GM23338 (cell line): ENCODE measurements at regions not wholly inside any gene's neighbourhood (a gene's known extent, or its start where the extent isn't known, plus 50 kb on each side); places are given as distances from the start of the nearest gene placed in this dataset.

Experiments used
- CREB1 ChIP-seq: fragments of 250-450 bp; sonication (Bioruptor Pico); IDR thresholded peaks from 2 replicates; pipeline ENCODE4 v1.5.0; 2020; ENCODE audit warnings: low read depth, mild to moderate bottlenecking, moderate library complexity
- ETS1 ChIP-seq: IDR thresholded peaks from 2 replicates; pipeline ENCODE4 v1.6.1; 2016; ENCODE audit warnings: antibody characterized with exemption
- EZH2 ChIP-seq: fragments of 200-600 bp; sonication (generic); IDR thresholded peaks from one replicate; pipeline ENCODE4 v1.8.0; 2017; ENCODE audit warnings: antibody characterized with exemption, mild to moderate bottlenecking, low read depth; ENCODE audit not compliant: unreplicated experiment
- NANOG ChIP-seq: IDR thresholded peaks from 2 replicates; pipeline ENCODE4 v1.6.1; 2016; ENCODE audit warnings: antibody characterized with exemption, borderline replicate concordance
- POLR2AphosphoS5 ChIP-seq: IDR thresholded peaks from 2 replicates; pipeline ENCODE4 v1.6.1; 2016; ENCODE audit warnings: antibody characterized with exemption, low read depth
- REST ChIP-seq: IDR thresholded peaks from one replicate; pipeline ENCODE4 v1.6.1; 2018; ENCODE audit warnings: antibody characterized with exemption; ENCODE audit not compliant: unreplicated experiment
- ZNF114 ChIP-seq: fragments of 250-450 bp; sonication (Bioruptor Pico); IDR thresholded peaks from 2 replicates; pipeline ENCODE4 v1.5.0; 2020; ENCODE audit warnings: mild to moderate bottlenecking, moderate library complexity
- ZNF331 ChIP-seq: fragments of 250-450 bp; sonication (Bioruptor Pico); IDR thresholded peaks from 2 replicates; pipeline ENCODE4 v1.5.0; 2020; ENCODE audit warnings: low read depth, mild to moderate bottlenecking, moderate library complexity
- TF ChIP-seq, protein P1 (sequence below), 2 experiments: fragments of 200-600 bp in 1 of 2; sonication (generic) in 1 of 2; conservative IDR thresholded peaks; 2 replicates each; pipeline versions ENCODE4 v1.5.1 to v1.6.1; 2016 to 2017; ENCODE audit warnings: antibody characterized with exemption in 2 of 2, low read depth in 2 of 2, mild to moderate bottlenecking in 2 of 2, moderate library complexity in 1 of 2

GRCh38 chr7:136533732-136534131 is 334.7 kb upstream of the CHRM2 start:
- TF ChIP-seq POLR2AphosphoS5 (no peak), REST (no peak), ZNF114 (CRISPR knock-in tag) (no peak), EZH2 (no peak), ZNF331 (no peak), CREB1 (CRISPR knock-in tag) (no peak), ETS1 (no peak), NANOG (no peak)
- TF ChIP-seq, protein P1, sequence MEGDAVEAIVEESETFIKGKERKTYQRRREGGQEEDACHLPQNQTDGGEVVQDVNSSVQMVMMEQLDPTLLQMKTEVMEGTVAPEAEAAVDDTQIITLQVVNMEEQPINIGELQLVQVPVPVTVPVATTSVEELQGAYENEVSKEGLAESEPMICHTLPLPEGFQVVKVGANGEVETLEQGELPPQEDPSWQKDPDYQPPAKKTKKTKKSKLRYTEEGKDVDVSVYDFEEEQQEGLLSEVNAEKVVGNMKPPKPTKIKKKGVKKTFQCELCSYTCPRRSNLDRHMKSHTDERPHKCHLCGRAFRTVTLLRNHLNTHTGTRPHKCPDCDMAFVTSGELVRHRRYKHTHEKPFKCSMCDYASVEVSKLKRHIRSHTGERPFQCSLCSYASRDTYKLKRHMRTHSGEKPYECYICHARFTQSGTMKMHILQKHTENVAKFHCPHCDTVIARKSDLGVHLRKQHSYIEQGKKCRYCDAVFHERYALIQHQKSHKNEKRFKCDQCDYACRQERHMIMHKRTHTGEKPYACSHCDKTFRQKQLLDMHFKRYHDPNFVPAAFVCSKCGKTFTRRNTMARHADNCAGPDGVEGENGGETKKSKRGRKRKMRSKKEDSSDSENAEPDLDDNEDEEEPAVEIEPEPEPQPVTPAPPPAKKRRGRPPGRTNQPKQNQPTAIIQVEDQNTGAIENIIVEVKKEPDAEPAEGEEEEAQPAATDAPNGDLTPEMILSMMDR (conservative IDR thresholded peaks at IDR 0.05; ENCODE audit: low read depth in 2 of 2) = no peak
